H9 (cell line): ENCODE measurements at regions not wholly inside any gene's neighbourhood (a gene's known extent, or its start where the extent isn't known, plus 50 kb on each side); places are given as distances from the start of the nearest gene placed in this dataset.

Source experiments
- DNase-seq: peaks from one replicate; pipeline ENCODE4 v3.0.0-alpha.2; 2017
- H2AFZ ChIP-seq: one replicate; pipeline ENCODE4 v1.6.1; 2013; ENCODE audit warnings: mild to moderate bottlenecking, low read length, control low read depth, moderate library complexity
- H2AK5ac ChIP-seq: 2 replicates; pipeline ENCODE4 v1.6.1; 2013; ENCODE audit warnings: low read length, control low read depth, mixed read lengths; ENCODE audit not compliant: insufficient read length
- H2BK120ac ChIP-seq: one replicate; pipeline ENCODE4 v1.6.1; 2013; ENCODE audit warnings: low read depth, mild to moderate bottlenecking, low read length, control low read depth, inconsistent platforms; ENCODE audit not compliant: poor library complexity, severe bottlenecking
- H2BK12ac ChIP-seq: 2 replicates; pipeline ENCODE4 v1.6.1; 2013; ENCODE audit warnings: low read length, control low read depth, mixed read lengths, low read depth; ENCODE audit not compliant: insufficient read length
- H2BK15ac ChIP-seq: 2 replicates; pipeline ENCODE4 v1.6.1; 2013; ENCODE audit warnings: low read depth, low read length, control low read depth
- H2BK20ac ChIP-seq: one replicate; pipeline ENCODE4 v1.6.1; 2013; ENCODE audit warnings: low read depth, mild to moderate bottlenecking, low read length, control low read depth, inconsistent platforms; ENCODE audit not compliant: poor library complexity, severe bottlenecking
- H2BK5ac ChIP-seq: 2 replicates; pipeline ENCODE4 v1.6.1; 2013; ENCODE audit warnings: low read length, control low read depth, mixed read lengths; ENCODE audit not compliant: insufficient read length
- H3K14ac ChIP-seq: 2 replicates; pipeline ENCODE4 v1.6.1; 2013; ENCODE audit warnings: low read length, control low read depth; ENCODE audit not compliant: insufficient read depth
- H3K18ac ChIP-seq: 2 replicates; pipeline ENCODE4 v1.6.1; 2013; ENCODE audit warnings: low read depth, mild to moderate bottlenecking, mixed read lengths, low read length, control low read depth; ENCODE audit not compliant: insufficient read length
- H3K23ac ChIP-seq: 2 replicates; pipeline ENCODE4 v1.6.1; 2013; ENCODE audit warnings: low read length, control low read depth, mixed read lengths, low read depth; ENCODE audit not compliant: insufficient read length
- H3K23me2 ChIP-seq: 2 replicates; pipeline ENCODE4 v1.6.1; 2013; ENCODE audit warnings: low read depth, mild to moderate bottlenecking, mixed read lengths, low read length, control low read depth; ENCODE audit not compliant: insufficient read length, poor library complexity, severe bottlenecking
- H3K27ac ChIP-seq: 2 replicates; pipeline ENCODE4 v1.5.1; 2013; ENCODE audit warnings: low read length, control low read depth, mixed read lengths, low read depth; ENCODE audit not compliant: insufficient read length
- H3K27me3 ChIP-seq: 2 replicates; pipeline ENCODE4 v1.6.1; 2013; ENCODE audit warnings: low read length, control low read depth, inconsistent platforms; ENCODE audit not compliant: insufficient read depth
- H3K4ac ChIP-seq: 2 replicates; pipeline ENCODE4 v1.6.1; 2013; ENCODE audit warnings: low read depth, mild to moderate bottlenecking, control low read depth, inconsistent platforms, low read length, moderate library complexity
- H3K4me1 ChIP-seq: 2 replicates; pipeline ENCODE4 v1.6.1; 2013; ENCODE audit warnings: low read length, control low read depth, inconsistent platforms; ENCODE audit not compliant: insufficient read depth
- H3K4me2 ChIP-seq: 2 replicates; pipeline ENCODE4 v1.6.1; 2013; ENCODE audit warnings: low read length, control low read depth, mixed read lengths; ENCODE audit not compliant: insufficient read length, insufficient read depth
- H3K56ac ChIP-seq: 2 replicates; pipeline ENCODE4 v1.6.1; 2013; ENCODE audit warnings: low read depth, mild to moderate bottlenecking, mixed read lengths, low read length, control low read depth; ENCODE audit not compliant: insufficient read length
- H3K79me1 ChIP-seq: 2 replicates; pipeline ENCODE4 v1.6.1; 2013; ENCODE audit warnings: low read depth, mild to moderate bottlenecking, moderate library complexity, low read length, control low read depth, inconsistent platforms; ENCODE audit not compliant: insufficient read depth, poor library complexity, severe bottlenecking
- H3K79me2 ChIP-seq: 2 replicates; pipeline ENCODE4 v1.6.1; 2013; ENCODE audit warnings: low read length, control low read depth, inconsistent platforms; ENCODE audit not compliant: insufficient read depth
- H3K9ac ChIP-seq: 2 replicates; pipeline ENCODE4 v1.6.1; 2013; ENCODE audit warnings: low read length, control low read depth, mixed read lengths; ENCODE audit not compliant: insufficient read length; ENCODE audit errors: extremely low read depth
- H3K9me3 ChIP-seq: one replicate; pipeline ENCODE4 v1.6.1; 2013; ENCODE audit warnings: low read depth, low read length, inconsistent platforms; ENCODE audit not compliant: control insufficient read depth
- H3T11ph ChIP-seq: one replicate; pipeline ENCODE4 v1.6.1; 2013; ENCODE audit warnings: mild to moderate bottlenecking, low read length, control low read depth, inconsistent platforms
- H4K20me1 ChIP-seq: one replicate; pipeline ENCODE4 v1.6.1; 2013; ENCODE audit not compliant: control insufficient read depth, insufficient read length, insufficient read depth
- H4K5ac ChIP-seq: 2 replicates; pipeline ENCODE4 v1.6.1; 2013; ENCODE audit warnings: low read depth, mild to moderate bottlenecking, mixed read lengths, low read length, control low read depth; ENCODE audit not compliant: insufficient read length
- H4K8ac ChIP-seq: replicated peaks from 2 replicates; pipeline ENCODE4 v1.6.1; 2013; ENCODE audit warnings: low read length, control low read depth, mixed read lengths, low read depth; ENCODE audit not compliant: insufficient read length
- H4K91ac ChIP-seq: 2 replicates; pipeline ENCODE4 v1.6.1; 2013; ENCODE audit warnings: low read depth, mild to moderate bottlenecking, moderate library complexity, mixed read lengths, low read length, control low read depth; ENCODE audit not compliant: insufficient read length
- H3K27ac Mint-ChIP-seq, 3 experiments: 2 replicates in 2 of 3; 3 replicates in 1 of 3; pipeline ENCODE4 v1.8.0; 2020 to 2021; ENCODE audit warnings: mixed read lengths in 3 of 3, mild to moderate bottlenecking in 1 of 3, moderate library complexity in 1 of 3
- H3K27me3 Mint-ChIP-seq: 2 replicates; pipeline ENCODE4 v1.8.0; 2021; ENCODE audit warnings: low read depth, mild to moderate bottlenecking, moderate library complexity, mixed read lengths
- H3K36me3 Mint-ChIP-seq, 3 experiments: 2 replicates in 2 of 3; 3 replicates in 1 of 3; pipeline ENCODE4 v1.8.0; 2020 to 2021; ENCODE audit warnings: low read depth in 3 of 3, mixed read lengths in 3 of 3; ENCODE audit not compliant: insufficient read depth in 1 of 3
- H3K4me1 Mint-ChIP-seq, 2 experiments: 2 replicates each; pipeline ENCODE4 v1.8.0; 2020; ENCODE audit warnings: mixed read lengths in 2 of 2
- H3K4me3 Mint-ChIP-seq, 2 experiments: 2 replicates in 1 of 2; 3 replicates in 1 of 2; pipeline ENCODE4 v1.8.0; 2020 to 2021; ENCODE audit warnings: mild to moderate bottlenecking in 2 of 2, mixed read lengths in 2 of 2, moderate library complexity in 1 of 2
- H3K9me3 Mint-ChIP-seq, 2 experiments: 2 replicates in 1 of 2; 3 replicates in 1 of 2; pipeline ENCODE4 v1.8.0; 2020; ENCODE audit warnings: mild to moderate bottlenecking in 2 of 2, mixed read lengths in 2 of 2, moderate library complexity in 1 of 2
- CTCF ChIP-seq: fragments of 200-600 bp; sonication (generic); conservative IDR thresholded peaks from 3 replicates; pipeline ENCODE4 v1.8.0; 2021; ENCODE audit warnings: antibody characterized with exemption, mild to moderate bottlenecking
- WGBS: extraction: QIAGEN DNeasy Blood & Tissue Kit; methylation state at CpG from one replicate; pipeline ENCODE4 v1.1.7; 2013; ENCODE audit warnings: missing lambda C conversion rate, low lambda C conversion rate, mixed read lengths; ENCODE audit not compliant: insufficient read length; ENCODE audit errors: extremely low coverage; 5-methylcytosine and 5-hydroxymethylcytosine counted together

- H2BK5ac ChIP-seq, result no peak overlapping the region
- H4K8ac ChIP-seq, result no peak overlapping the region
- no peak overlapping the region for H2BK20ac ChIP-seq
- no peak overlapping the region for H3K4ac ChIP-seq
- no peak overlapping the region for H3T11ph ChIP-seq
- no peaks in the 10 kb centered on the region for H3K4me1 ChIP-seq
- H3K18ac ChIP-seq, result no peak overlapping the region
- no peak overlapping the region for H2BK15ac ChIP-seq
- Mint-ChIP-seq H3K36me3 (peaks cover 22 to 47% (median 24%) of the 10 kb centered on the region in 3 experiments; a peak in 6 of 7 replicates), H3K9me3 (peaks cover 93 to 97% of the 10 kb centered on the region in 2 experiments), H3K4me3 (no peak overlapping the region), H3K27me3 (peaks cover 5% of the 10 kb centered on the region), H3K27ac (no peak overlapping the region), H3K4me1 (no peaks in the 10 kb centered on the region)
- H2AFZ ChIP-seq, result no peak overlapping the region
- no CpG with 5 or more reads among the region's 14 CpGs for WGBS
- no peak overlapping the region for H3K56ac ChIP-seq
- no peak overlapping the region for H2BK120ac ChIP-seq
- H4K91ac ChIP-seq, result no peak overlapping the region
- H3K79me2 ChIP-seq, result no peaks in the 10 kb centered on the region
- no peak overlapping the region for H3K9ac ChIP-seq
- H2BK12ac ChIP-seq, result no peak overlapping the region
- peaks cover 90% of the 10 kb centered on the region for H3K9me3 ChIP-seq
- DNase-seq, result no peak
- no peak overlapping the region for H3K23ac ChIP-seq
- TF ChIP-seq CTCF, result no peak
- H2AK5ac ChIP-seq, result no peak overlapping the region
- no peaks in the 10 kb centered on the region for H4K20me1 ChIP-seq
- no peak overlapping the region for H3K4me2 ChIP-seq
- H3K23me2 ChIP-seq, result no peaks in the 10 kb centered on the region
- no peak overlapping the region for H4K5ac ChIP-seq
- no peak overlapping the region for H3K27ac ChIP-seq
- H3K14ac ChIP-seq, result no peak overlapping the region
- no peaks in the 10 kb centered on the region for H3K79me1 ChIP-seq
- no peaks in the 10 kb centered on the region for H3K27me3 ChIP-seq
Measured at GRCh38 chr19:56976995-56977906, 136.7 kb upstream of the PEG3 start.
